IMR-90 (cell line): ENCODE measurements at regions not wholly inside any gene's neighbourhood (a gene's known extent, or its start where the extent isn't known, plus 50 kb on each side); places are given as distances from the start of the nearest gene placed in this dataset.

Experiments
- ATAC-seq: fragments of 200-7000 bp; cut with Tn5 transposase; 2 replicates; pipeline ENCODE4 v1.9.1; 2020; ENCODE audit warnings: low read depth, mild to moderate bottlenecking, moderate library complexity
- BruUV-seq: library from RNA; stranded (reverse); fragments of 400-500 nt; replicated peaks from 2 replicates; lab custom pipeline; 2021; lab: Mats Ljungman, UMichigan
- CTCF ChIA-PET: fragments of 300-600 bp; formaldehyde crosslinking; extraction: SDS; loops from one replicate; lab custom pipeline; 2021; ENCODE audit warnings: antibody characterized with exemption; lab: Yijun Ruan, JAX
- POLR2A ChIA-PET: fragments of 300-600 bp; sonication (Branson Sonifier 250); formaldehyde crosslinking; loops from one replicate; lab custom pipeline; 2022; ENCODE audit warnings: antibody characterized with exemption; ENCODE audit not compliant: unreplicated experiment; lab: Charles Lee
- DNase-seq: peaks from one replicate; pipeline ENCODE4 v3.0.0; 2013
- H2AFZ ChIP-seq: replicated peaks from 2 replicates; pipeline ENCODE3; 2013; ENCODE audit warnings: low read length, mild to moderate bottlenecking; ENCODE audit not compliant: poor library complexity
- H2AK5ac ChIP-seq: 2 replicates; pipeline ENCODE4 v1.6.1; 2013; ENCODE audit warnings: low read depth, low read length, inconsistent platforms
- H2AK9ac ChIP-seq: replicated peaks from 2 replicates; pipeline ENCODE3; 2013; ENCODE audit warnings: mild to moderate bottlenecking, low read depth, low read length, moderate library complexity; ENCODE audit not compliant: poor library complexity
- H2BK120ac ChIP-seq: 2 replicates; pipeline ENCODE4 v1.6.1; 2013; ENCODE audit warnings: low read depth, low read length, inconsistent platforms
- H2BK15ac ChIP-seq: 3 replicates; pipeline ENCODE4 v1.6.1; 2013; ENCODE audit warnings: low read depth, low read length, inconsistent platforms
- H2BK20ac ChIP-seq: 2 replicates; pipeline ENCODE4 v1.6.1; 2013; ENCODE audit warnings: low read depth, mild to moderate bottlenecking, inconsistent platforms, low read length, moderate library complexity
- H2BK5ac ChIP-seq: 2 replicates; pipeline ENCODE4 v1.6.1; 2013; ENCODE audit warnings: mild to moderate bottlenecking, low read depth, low read length, inconsistent platforms; ENCODE audit not compliant: poor library complexity, severe bottlenecking
- H3K14ac ChIP-seq: replicated peaks from 2 replicates; pipeline ENCODE4 v1.6.1; 2013; ENCODE audit warnings: low read depth, low read length, inconsistent platforms
- H3K18ac ChIP-seq: 2 replicates; pipeline ENCODE4 v1.6.1; 2013; ENCODE audit warnings: low read depth, low read length, control low read depth
- H3K23ac ChIP-seq: 2 replicates; pipeline ENCODE4 v1.6.1; 2013; ENCODE audit warnings: low read depth, low read length, inconsistent platforms
- H3K27ac ChIP-seq: 2 replicates; pipeline ENCODE4 v1.5.1; 2013; ENCODE audit warnings: mild to moderate bottlenecking, control low read depth, low read length; ENCODE audit not compliant: insufficient read depth
- H3K27me3 ChIP-seq: 2 replicates; pipeline ENCODE4 v1.6.1; 2013; ENCODE audit warnings: low read length; ENCODE audit not compliant: control insufficient read depth, insufficient read depth
- H3K36me3 ChIP-seq: 2 replicates; pipeline ENCODE4 v1.6.1; 2013; ENCODE audit warnings: low read length, mixed read lengths; ENCODE audit not compliant: control insufficient read depth, insufficient read depth
- H3K4ac ChIP-seq: 2 replicates; pipeline ENCODE4 v1.6.1; 2013; ENCODE audit warnings: low read depth, low read length, inconsistent platforms
- H3K4me1 ChIP-seq: 2 replicates; pipeline ENCODE4 v1.6.1; 2013; ENCODE audit warnings: low read length, mixed read lengths; ENCODE audit not compliant: control insufficient read depth, insufficient read depth
- H3K4me2 ChIP-seq: 2 replicates; pipeline ENCODE4 v1.6.1; 2013; ENCODE audit warnings: low read depth, mild to moderate bottlenecking, control low read depth, low read length, moderate library complexity
- H3K4me3 ChIP-seq: 2 replicates; pipeline ENCODE4 v1.5.1; 2013; ENCODE audit warnings: low read depth, mild to moderate bottlenecking, control low read depth, low read length, moderate library complexity; ENCODE audit not compliant: insufficient read depth
- H3K56ac ChIP-seq: 2 replicates; pipeline ENCODE4 v1.6.1; 2013; ENCODE audit warnings: low read length, inconsistent platforms; ENCODE audit not compliant: insufficient read depth; ENCODE audit errors: extremely low read depth
- H3K79me1 ChIP-seq, 2 experiments: 2 replicates each; pipeline ENCODE4 v1.6.1; 2013; ENCODE audit warnings: low read length in 2 of 2, inconsistent platforms in 1 of 2, low read depth in 1 of 2
- H3K9ac ChIP-seq: 2 replicates; pipeline ENCODE4 v1.6.1; 2013; ENCODE audit warnings: low read depth, low read length, control low read depth
- H3K9me1 ChIP-seq: 2 replicates; pipeline ENCODE4 v1.6.1; 2013; ENCODE audit warnings: low read length, inconsistent platforms; ENCODE audit not compliant: insufficient read depth
- H3K9me3 ChIP-seq: 2 replicates; pipeline ENCODE4 v1.6.1; 2013; ENCODE audit warnings: low read length; ENCODE audit not compliant: control insufficient read depth, insufficient read depth
- H4K20me1 ChIP-seq: 2 replicates; pipeline ENCODE4 v1.6.1; 2013; ENCODE audit warnings: low read length, inconsistent platforms; ENCODE audit not compliant: insufficient read depth
- H4K5ac ChIP-seq: 2 replicates; pipeline ENCODE4 v1.6.1; 2013; ENCODE audit warnings: mild to moderate bottlenecking, low read depth, low read length, control low read depth
- H4K8ac ChIP-seq, 2 experiments: 2 replicates each; pipeline ENCODE4 v1.6.1; 2013; ENCODE audit warnings: low read depth in 2 of 2, low read length in 2 of 2, control low read depth in 1 of 2, inconsistent platforms in 1 of 2
- H4K91ac ChIP-seq: 2 replicates; pipeline ENCODE4 v1.6.1; 2013; ENCODE audit warnings: low read depth, low read length, inconsistent platforms; ENCODE audit not compliant: insufficient read depth
- BHLHE40 ChIP-seq: fragments of 150-350 bp; IDR thresholded peaks from 2 replicates; pipeline ENCODE4 v1.6.1; 2016; ENCODE audit warnings: mild to moderate bottlenecking, low read depth, low read length
- CEBPB ChIP-seq: IDR thresholded peaks from 2 replicates; pipeline ENCODE4 v1.6.1; 2012; ENCODE audit warnings: low read depth, low read length, improper control_type of control experiment
- MAFK ChIP-seq: IDR thresholded peaks from 2 replicates; pipeline ENCODE4 v1.6.1; 2012; ENCODE audit warnings: low read depth, low read length, improper control_type of control experiment
- MXI1 ChIP-seq: IDR thresholded peaks from 2 replicates; pipeline ENCODE4 v1.6.1; 2012; ENCODE audit warnings: low read depth, mild to moderate bottlenecking, low read length, moderate library complexity, borderline replicate concordance
- NFE2L2 ChIP-seq: fragments of 150-350 bp; IDR thresholded peaks from 2 replicates; pipeline ENCODE4 v1.6.1; 2016; ENCODE audit warnings: low read depth, mild to moderate bottlenecking, low read length
- SMC3 ChIP-seq: fragments of 150-350 bp; IDR thresholded peaks from 2 replicates; pipeline ENCODE4 v1.6.1; 2016; ENCODE audit warnings: low read depth, mild to moderate bottlenecking, antibody characterized with exemption, low read length, moderate library complexity
- USF2 ChIP-seq: fragments of 150-350 bp; IDR thresholded peaks from 2 replicates; pipeline ENCODE4 v1.6.1; 2017; ENCODE audit warnings: mild to moderate bottlenecking, antibody characterized with exemption, low read length, low read depth
- WGBS, 2 experiments: methylation state at CpG; one replicate each; pipeline versions ENCODE4 v1.1.5 to v1.1.7; 2013; ENCODE audit warnings: missing lambda C conversion rate in 2 of 2; ENCODE audit not compliant: insufficient read length in 1 of 2; ENCODE audit errors: extremely low coverage in 2 of 2; 5-methylcytosine and 5-hydroxymethylcytosine counted together
- dilution Hi-C: fragments of 300-500 bp; cut with HindIII; formaldehyde crosslinking; loops from one replicate; pipeline ENCODE4 v1.14.3; 2018; ENCODE audit warnings: low sequenced_read_pairs; ENCODE audit not compliant: unreplicated experiment
- in situ Hi-C: fragments of 300-500 bp; cut with MboI; formaldehyde crosslinking; loops from 3 replicates; pipeline ENCODE4 v1.14.3; 2019; ENCODE audit warnings: low sequenced_read_pairs, inconsistent platforms, mixed read lengths
- intact Hi-C: fragments of 100-400 bp; cut with micrococcal nuclease; formaldehyde crosslinking; loops from 2 replicates; pipeline ENCODE4 v1.10.0; 2022
- TF ChIP-seq, protein P1 (sequence below): fragments of 150-350 bp; IDR thresholded peaks from 2 replicates; pipeline ENCODE4 v1.6.1; 2016; ENCODE audit warnings: low read depth, mild to moderate bottlenecking, low read length, moderate library complexity, borderline replicate concordance
- TF ChIP-seq, protein P2 (sequence below): conservative IDR thresholded peaks from 2 replicates; pipeline ENCODE4 v1.5.1; 2012; ENCODE audit warnings: mild to moderate bottlenecking, low read depth, low read length, improper control_type of control experiment

DNA sequence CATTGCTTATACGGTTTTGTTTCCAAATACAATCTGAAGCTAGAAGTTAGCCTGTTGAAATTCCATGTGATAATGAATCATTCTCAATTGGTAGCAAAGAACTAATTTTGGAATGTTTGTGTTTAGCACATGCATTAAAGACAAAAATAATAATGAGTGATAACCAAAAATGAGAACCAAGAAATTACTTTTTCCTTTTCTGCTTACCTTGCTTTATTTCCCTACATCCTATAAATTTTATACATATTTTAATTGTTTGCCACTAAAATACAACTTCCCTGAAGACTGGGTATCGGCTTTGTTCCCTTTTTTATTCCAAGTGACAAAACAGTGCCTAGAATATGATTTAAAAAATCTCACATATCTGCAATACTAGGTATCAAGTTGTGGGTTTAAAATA, 203.8 kb upstream of the TACR3 start:
- TF ChIP-seq MAFK (peak; percentile 69), MXI1 (no peak), USF2 (no peak), NFE2L2 (no peak), CEBPB (no peak), BHLHE40 (no peak), SMC3 (no peak)
- TF ChIP-seq, protein P1, sequence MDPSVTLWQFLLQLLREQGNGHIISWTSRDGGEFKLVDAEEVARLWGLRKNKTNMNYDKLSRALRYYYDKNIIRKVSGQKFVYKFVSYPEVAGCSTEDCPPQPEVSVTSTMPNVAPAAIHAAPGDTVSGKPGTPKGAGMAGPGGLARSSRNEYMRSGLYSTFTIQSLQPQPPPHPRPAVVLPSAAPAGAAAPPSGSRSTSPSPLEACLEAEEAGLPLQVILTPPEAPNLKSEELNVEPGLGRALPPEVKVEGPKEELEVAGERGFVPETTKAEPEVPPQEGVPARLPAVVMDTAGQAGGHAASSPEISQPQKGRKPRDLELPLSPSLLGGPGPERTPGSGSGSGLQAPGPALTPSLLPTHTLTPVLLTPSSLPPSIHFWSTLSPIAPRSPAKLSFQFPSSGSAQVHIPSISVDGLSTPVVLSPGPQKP, result no peak
- TF ChIP-seq, protein P2, sequence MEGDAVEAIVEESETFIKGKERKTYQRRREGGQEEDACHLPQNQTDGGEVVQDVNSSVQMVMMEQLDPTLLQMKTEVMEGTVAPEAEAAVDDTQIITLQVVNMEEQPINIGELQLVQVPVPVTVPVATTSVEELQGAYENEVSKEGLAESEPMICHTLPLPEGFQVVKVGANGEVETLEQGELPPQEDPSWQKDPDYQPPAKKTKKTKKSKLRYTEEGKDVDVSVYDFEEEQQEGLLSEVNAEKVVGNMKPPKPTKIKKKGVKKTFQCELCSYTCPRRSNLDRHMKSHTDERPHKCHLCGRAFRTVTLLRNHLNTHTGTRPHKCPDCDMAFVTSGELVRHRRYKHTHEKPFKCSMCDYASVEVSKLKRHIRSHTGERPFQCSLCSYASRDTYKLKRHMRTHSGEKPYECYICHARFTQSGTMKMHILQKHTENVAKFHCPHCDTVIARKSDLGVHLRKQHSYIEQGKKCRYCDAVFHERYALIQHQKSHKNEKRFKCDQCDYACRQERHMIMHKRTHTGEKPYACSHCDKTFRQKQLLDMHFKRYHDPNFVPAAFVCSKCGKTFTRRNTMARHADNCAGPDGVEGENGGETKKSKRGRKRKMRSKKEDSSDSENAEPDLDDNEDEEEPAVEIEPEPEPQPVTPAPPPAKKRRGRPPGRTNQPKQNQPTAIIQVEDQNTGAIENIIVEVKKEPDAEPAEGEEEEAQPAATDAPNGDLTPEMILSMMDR, result no peak
- Histone ChIP-seq H3K4me3 (no peak overlapping the region), H4K91ac (no peak overlapping the region), H3K14ac (no peak overlapping the region), H2AK5ac (no peak overlapping the region), H3K18ac (no peak overlapping the region), H4K8ac (no peak overlapping the region), H3K23ac (no peak overlapping the region), H3K9me3 (no peaks in the 10 kb centered on the region), H4K20me1 (no peaks in the 10 kb centered on the region), H3K27ac (no peak overlapping the region), H2BK120ac (no peak overlapping the region), H3K9me1 (no peaks in the 10 kb centered on the region), H2BK15ac (no peak overlapping the region), H4K5ac (no peak overlapping the region), H2AFZ (no peak overlapping the region), H3K56ac (no peak overlapping the region), H3K4me2 (no peak overlapping the region), H3K9ac (no peak overlapping the region), H3K4me1 (no peaks in the 10 kb centered on the region), H2BK20ac (no peak overlapping the region), H2BK5ac (no peak overlapping the region), H3K36me3 (no peaks in the 10 kb centered on the region), H3K79me1 (no peaks in the 10 kb centered on the region), H2AK9ac (no peak overlapping the region), H3K27me3 (no peaks in the 10 kb centered on the region), H3K4ac (no peak overlapping the region)
- WGBS, 2 experiments, result no CpG with 5 or more reads among the region's 2 CpGs
- ChIA-PET POLR2A (no interaction called here), CTCF (no interaction called here)
- DNase-seq (no peak), ATAC-seq (no peak)
- intact Hi-C loops (no loop called here), in situ Hi-C loops (no loop called here), dilution Hi-C loops (no loop called here)
- no TSS peak for BruUV-seq
